Lower leg skin (tissue), 3 donors: ENCODE measurements at regions not wholly inside any gene's neighbourhood (a gene's known extent, or its start where the extent isn't known, plus 50 kb on each side); places are given as distances from the start of the nearest gene placed in this dataset.

Experiments
- CTCF ChIP-seq, 3 donors: fragments of 450-650 bp; IDR thresholded peaks; one replicate each; pipeline ENCODE4 v1.5.1; 2016; ENCODE audit warnings: antibody characterized with exemption in 3 of 3, mild to moderate bottlenecking in 3 of 3, moderate library complexity in 2 of 3
- POLR2A ChIP-seq, 2 donors: fragments of 450-650 bp; IDR thresholded peaks; one replicate each; pipeline ENCODE4 v1.6.1; 2016 to 2017; ENCODE audit warnings: antibody characterized with exemption in 2 of 2, mild to moderate bottlenecking in 1 of 2, moderate library complexity in 1 of 2

- TF ChIP-seq POLR2A (IDR thresholded peaks at IDR 0.05) (no peak), CTCF (IDR thresholded peaks at IDR 0.05) (no peak)
Measured at GRCh38 chrX:94302446-94302845, 628.4 kb downstream of the FAM133A start.
